ENCODE measurements at regions not wholly inside any gene's neighbourhood (a gene's known extent, or its start where the extent isn't known, plus 50 kb on each side); places are given as distances from the start of the nearest gene placed in this dataset.

DNA sequence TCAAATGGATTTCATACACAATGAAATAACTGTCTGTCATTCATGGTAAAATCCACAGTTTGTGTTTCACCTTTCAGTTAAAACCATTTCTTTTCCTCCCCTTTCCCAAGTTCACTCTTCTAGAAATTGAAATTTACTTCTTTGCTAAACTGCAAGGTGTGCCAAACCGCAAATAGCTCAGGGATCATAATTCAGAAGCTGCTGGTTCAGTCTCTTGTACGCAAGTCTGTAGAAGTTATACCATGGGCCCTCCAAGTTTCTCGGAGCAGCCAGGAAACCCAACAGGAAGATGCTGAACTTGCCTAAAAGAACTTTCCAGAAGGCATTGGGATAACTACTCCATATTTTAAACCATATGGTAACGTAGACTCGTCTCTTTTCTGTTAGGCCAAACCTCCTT is 268.9 kb downstream of the FLRT2 start:
- no peak for TF ChIP-seq CTCF (IDR thresholded peaks at IDR 0.05; ENCODE audit: insufficient read depth, low read length, poor library complexity, severe bottlenecking)
- Histone ChIP-seq H3K27me3 (ENCODE audit: control insufficient read depth, insufficient read depth, low read length) (no peaks in the 10 kb centered on the region), H3K36me3 (ENCODE audit: control insufficient read depth, insufficient read depth, low read length) (no peaks in the 10 kb centered on the region), H3K4me3 (ENCODE audit: low read depth, low read length) (no peak overlapping the region)
- no peak for DNase-seq (ENCODE audit: low read depth)

DNA sequence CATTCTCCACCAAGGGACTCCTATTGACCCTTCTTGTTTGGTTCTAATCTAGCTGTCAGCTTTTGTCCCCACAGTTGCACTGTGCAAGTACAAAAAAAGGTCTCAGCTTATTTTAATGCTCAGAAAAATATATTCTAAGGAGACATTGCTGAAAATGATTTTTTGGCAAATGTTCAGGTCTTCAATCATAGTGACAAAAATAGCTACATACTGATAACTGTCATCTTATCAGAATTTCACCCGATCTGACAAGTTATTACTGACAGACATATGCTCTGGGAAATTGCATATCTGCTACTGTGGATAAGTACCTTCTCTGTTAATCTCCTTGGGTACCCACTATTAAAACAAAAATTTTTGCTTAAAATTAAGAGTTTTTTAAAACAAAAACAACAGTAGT is 263.6 kb downstream of the FLRT2 start:
- Histone ChIP-seq H3K27me3 (ENCODE audit: control insufficient read depth, insufficient read depth, low read length) (no peaks in the 10 kb centered on the region), H3K36me3 (ENCODE audit: control insufficient read depth, insufficient read depth, low read length) (no peaks in the 10 kb centered on the region), H3K4me3 (ENCODE audit: low read depth, low read length) (no peak overlapping the region)
- no peak for TF ChIP-seq CTCF (IDR thresholded peaks at IDR 0.05; ENCODE audit: insufficient read depth, low read length, poor library complexity, severe bottlenecking)
- no peak for DNase-seq (ENCODE audit: low read depth)

DNA sequence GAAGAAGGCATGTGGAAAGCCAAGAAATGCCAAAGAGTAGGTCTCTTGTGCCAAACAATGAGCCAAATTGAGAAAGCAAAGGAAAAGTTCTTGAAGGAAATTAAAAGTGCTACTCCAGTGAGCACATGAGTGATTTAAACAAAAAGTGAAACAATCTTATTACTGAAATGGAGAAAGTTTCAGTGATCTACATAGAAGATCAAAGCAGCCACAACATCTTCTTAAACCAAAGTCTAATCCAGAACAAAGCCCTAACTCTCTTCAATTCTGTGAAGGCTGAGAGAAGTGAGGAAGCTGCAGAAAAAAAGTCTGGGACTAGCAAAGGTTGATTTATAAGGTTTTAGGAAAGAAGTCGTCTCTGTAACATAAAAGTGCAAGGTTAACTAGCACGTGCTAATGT is 259.6 kb downstream of the FLRT2 start:
- DNase-seq (ENCODE audit: low read depth) = no peak
- no peaks in the 10 kb centered on the region for H3K27me3 ChIP-seq (ENCODE audit: control insufficient read depth, insufficient read depth, low read length)
- TF ChIP-seq CTCF (IDR thresholded peaks at IDR 0.05; ENCODE audit: insufficient read depth, low read length, poor library complexity, severe bottlenecking) = no peak
- H3K4me3 ChIP-seq (ENCODE audit: low read depth, low read length) = no peak overlapping the region
- H3K36me3 ChIP-seq (ENCODE audit: control insufficient read depth, insufficient read depth, low read length) = no peaks in the 10 kb centered on the region

DNA sequence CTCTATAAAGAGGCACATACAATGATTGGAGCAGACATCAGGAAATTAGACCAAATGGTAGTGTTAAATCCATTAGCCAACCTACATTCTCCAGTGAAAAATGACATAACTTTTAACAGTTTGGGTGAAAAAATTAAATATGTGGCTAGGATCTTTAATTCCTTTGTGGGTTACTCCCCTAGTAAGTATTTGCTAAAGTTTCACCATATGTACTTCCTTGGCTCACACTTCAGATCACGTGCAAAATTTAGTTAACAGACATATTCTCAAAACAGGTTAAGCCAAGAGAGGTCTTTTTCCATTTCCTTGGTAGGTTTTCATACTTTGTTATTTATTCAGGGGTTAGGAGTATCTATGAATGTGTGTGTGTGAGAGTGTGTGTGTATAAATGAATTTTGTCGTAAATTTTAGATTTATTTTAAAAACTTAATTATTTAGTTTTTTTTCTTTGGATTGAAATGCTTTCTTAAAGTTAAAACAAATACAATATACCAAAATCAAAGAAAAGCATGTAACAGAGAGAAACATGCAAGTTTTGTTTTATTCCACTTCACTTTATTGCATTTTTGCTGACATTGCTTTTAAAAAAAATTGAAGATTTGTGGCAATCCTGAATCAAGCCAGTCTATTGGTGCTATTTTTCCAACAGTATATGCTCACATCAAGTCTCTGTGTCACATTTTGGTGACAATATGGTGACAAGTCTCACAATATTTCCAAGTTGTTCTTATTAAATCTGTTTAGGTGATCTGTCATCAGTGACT is 258.7 kb downstream of the FLRT2 start:
- H3K27me3 ChIP-seq (ENCODE audit: control insufficient read depth, insufficient read depth, low read length) = no peaks in the 10 kb centered on the region
- no peaks in the 10 kb centered on the region for H3K36me3 ChIP-seq (ENCODE audit: control insufficient read depth, insufficient read depth, low read length)
- no peak overlapping the region for H3K4me3 ChIP-seq (ENCODE audit: low read depth, low read length)
- DNase-seq (ENCODE audit: low read depth) = no peak
- no peak for TF ChIP-seq CTCF (IDR thresholded peaks at IDR 0.05; ENCODE audit: insufficient read depth, low read length, poor library complexity, severe bottlenecking)

DNA sequence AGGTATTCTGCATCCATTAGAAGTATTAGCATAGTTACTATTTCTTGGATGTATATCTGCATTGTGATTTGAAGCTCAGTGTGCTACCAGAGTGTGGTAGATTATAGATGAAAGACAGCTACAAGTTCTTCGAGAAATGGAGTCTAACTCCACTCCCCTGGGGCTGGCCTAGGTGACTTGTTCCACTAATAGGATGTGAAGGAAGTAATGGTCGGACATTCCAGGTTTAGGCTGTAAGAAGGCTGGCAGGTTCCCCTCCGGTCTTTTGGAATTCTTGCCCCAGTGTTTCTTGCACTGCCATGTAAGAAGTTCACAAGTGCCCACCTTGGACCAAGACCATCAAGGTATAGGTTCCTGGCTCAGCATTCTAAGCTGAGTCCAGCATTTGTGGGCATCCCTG is 236.4 kb downstream of the FLRT2 start:
- DNase-seq (ENCODE audit: low read depth) = no peak
- H3K27me3 ChIP-seq (ENCODE audit: control insufficient read depth, insufficient read depth, low read length) = no peaks in the 10 kb centered on the region
- no peak overlapping the region for H3K4me3 ChIP-seq (ENCODE audit: low read depth, low read length)
- TF ChIP-seq CTCF (IDR thresholded peaks at IDR 0.05; ENCODE audit: insufficient read depth, low read length, poor library complexity, severe bottlenecking) = no peak
- H3K36me3 ChIP-seq (ENCODE audit: control insufficient read depth, insufficient read depth, low read length) = no peaks in the 10 kb centered on the region

GRCh38 chr14:85764822-85765221 is 234.9 kb downstream of the FLRT2 start:
- Histone ChIP-seq H3K4me3 (ENCODE audit: low read depth, low read length) (no peak overlapping the region), H3K27me3 (ENCODE audit: control insufficient read depth, insufficient read depth, low read length) (no peaks in the 10 kb centered on the region), H3K36me3 (ENCODE audit: control insufficient read depth, insufficient read depth, low read length) (no peaks in the 10 kb centered on the region)
- no peak for TF ChIP-seq CTCF (IDR thresholded peaks at IDR 0.05; ENCODE audit: insufficient read depth, low read length, poor library complexity, severe bottlenecking)
- no peak for DNase-seq (ENCODE audit: low read depth)

All from kidney epithelial cell (primary cell).